Lung (tissue), 11 donors: ENCODE measurements at regions not wholly inside any gene's neighbourhood (a gene's known extent, or its start where the extent isn't known, plus 50 kb on each side); places are given as distances from the start of the nearest gene placed in this dataset.

ENCODE experiments used
- ATAC-seq: fragments of 200-7000 bp; cut with Tn5 transposase; one replicate; pipeline ENCODE4 v1.9.1; 2020; ENCODE audit warnings: moderate number of reproducible peaks; ENCODE audit not compliant: insufficient read depth, low FRiP score
- DNase-seq, 3 donors: peaks; one replicate each; pipeline ENCODE4 v3.0.0-alpha.2; 2013 to 2017
- H3K27ac ChIP-seq, 2 donors: one replicate each; pipeline ENCODE4 v1.5.1; 2013; ENCODE audit warnings: mild to moderate bottlenecking in 2 of 2, moderate library complexity in 2 of 2, control low read depth in 1 of 2, inconsistent platforms in 1 of 2, low read depth in 1 of 2, low read length in 1 of 2
- H3K27me3 ChIP-seq, 3 donors: one replicate each; pipeline ENCODE4 v1.5.1; 2013; ENCODE audit warnings: low read length in 2 of 3; ENCODE audit not compliant: control insufficient read depth in 3 of 3, insufficient read depth in 3 of 3
- H3K36me3 ChIP-seq, 4 donors: one replicate each; pipeline ENCODE4 v1.5.1; 2013; ENCODE audit warnings: low read length in 4 of 4, mild to moderate bottlenecking in 1 of 4, moderate library complexity in 1 of 4; ENCODE audit not compliant: control insufficient read depth in 4 of 4, insufficient read depth in 4 of 4
- H3K4me1 ChIP-seq, 5 donors: one replicate each; pipeline ENCODE4 v1.5.1; 2013; ENCODE audit warnings: low read length in 5 of 5, mild to moderate bottlenecking in 2 of 5, moderate library complexity in 1 of 5; ENCODE audit not compliant: control insufficient read depth in 5 of 5, insufficient read depth in 5 of 5
- H3K4me3 ChIP-seq: one replicate; pipeline ENCODE4 v1.5.1; 2013; ENCODE audit warnings: mild to moderate bottlenecking, control low read depth, moderate library complexity
- H3K9ac ChIP-seq, 2 donors: one replicate each; pipeline ENCODE4 v1.5.1; 2013; ENCODE audit warnings: low read length in 2 of 2, control low read depth in 1 of 2; ENCODE audit not compliant: insufficient read depth in 1 of 2
- H3K9me3 ChIP-seq, 4 donors: one replicate each; pipeline ENCODE4 v1.5.1; 2013; ENCODE audit warnings: low read length in 3 of 4, mild to moderate bottlenecking in 1 of 4, moderate library complexity in 1 of 4; ENCODE audit not compliant: control insufficient read depth in 4 of 4, insufficient read depth in 3 of 4
- WGBS, 2 donors: extraction: QIAGEN DNeasy Blood & Tissue Kit; methylation state at CpG; one replicate each; pipeline ENCODE4 v1.1.7; 2013; 5-methylcytosine and 5-hydroxymethylcytosine counted together
- TF ChIP-seq, protein P1 (sequence below): IDR thresholded peaks from 2 replicates; pipeline ENCODE4 v1.5.1; 2012; ENCODE audit warnings: mild to moderate bottlenecking; ENCODE audit errors: control extremely low read depth, extremely low read depth
- donor health status: control.
- donor health status: control.
- donor health status: Bipolar disorder and iron deficiency.
- donor health status: healthy.
- donor health status: DM: yes; HTN: yes; CAD: no.

DNA sequence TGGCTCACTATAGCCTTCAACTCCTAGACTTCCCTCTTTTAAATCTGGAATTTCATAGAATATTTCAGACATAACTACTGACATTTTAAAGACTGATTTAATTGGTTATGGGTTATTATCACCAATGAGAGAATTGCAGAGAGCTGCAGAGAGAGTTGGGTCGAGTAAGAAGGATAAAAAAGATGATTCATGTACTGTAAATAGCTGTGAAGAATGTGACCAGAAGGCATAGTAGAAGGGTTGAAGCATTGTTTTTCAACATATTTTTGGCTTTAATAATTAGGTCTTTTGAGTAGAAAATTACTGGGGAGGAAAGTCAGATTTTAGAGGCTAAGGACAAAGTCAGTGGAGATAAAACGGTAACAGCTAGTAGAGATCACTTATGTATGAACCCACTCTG is 503.2 kb upstream of the SLC8A1 start:
- Histone ChIP-seq H3K27me3 (no peaks in the 10 kb centered on the region), H3K4me3 (no peak overlapping the region), H3K4me1 (no peaks in the 10 kb centered on the region), H3K36me3 (no peaks in the 10 kb centered on the region), H3K27ac (no peak overlapping the region), H3K9ac (no peak overlapping the region), H3K9me3 (no peaks in the 10 kb centered on the region)
- 78 to 84% methylated on average over 2 of the region's 2 CpGs for WGBS, 2 donors
- TF ChIP-seq, protein P1, sequence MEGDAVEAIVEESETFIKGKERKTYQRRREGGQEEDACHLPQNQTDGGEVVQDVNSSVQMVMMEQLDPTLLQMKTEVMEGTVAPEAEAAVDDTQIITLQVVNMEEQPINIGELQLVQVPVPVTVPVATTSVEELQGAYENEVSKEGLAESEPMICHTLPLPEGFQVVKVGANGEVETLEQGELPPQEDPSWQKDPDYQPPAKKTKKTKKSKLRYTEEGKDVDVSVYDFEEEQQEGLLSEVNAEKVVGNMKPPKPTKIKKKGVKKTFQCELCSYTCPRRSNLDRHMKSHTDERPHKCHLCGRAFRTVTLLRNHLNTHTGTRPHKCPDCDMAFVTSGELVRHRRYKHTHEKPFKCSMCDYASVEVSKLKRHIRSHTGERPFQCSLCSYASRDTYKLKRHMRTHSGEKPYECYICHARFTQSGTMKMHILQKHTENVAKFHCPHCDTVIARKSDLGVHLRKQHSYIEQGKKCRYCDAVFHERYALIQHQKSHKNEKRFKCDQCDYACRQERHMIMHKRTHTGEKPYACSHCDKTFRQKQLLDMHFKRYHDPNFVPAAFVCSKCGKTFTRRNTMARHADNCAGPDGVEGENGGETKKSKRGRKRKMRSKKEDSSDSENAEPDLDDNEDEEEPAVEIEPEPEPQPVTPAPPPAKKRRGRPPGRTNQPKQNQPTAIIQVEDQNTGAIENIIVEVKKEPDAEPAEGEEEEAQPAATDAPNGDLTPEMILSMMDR: no peak
- ATAC-seq (no peak), DNase-seq (no peak)

DNA sequence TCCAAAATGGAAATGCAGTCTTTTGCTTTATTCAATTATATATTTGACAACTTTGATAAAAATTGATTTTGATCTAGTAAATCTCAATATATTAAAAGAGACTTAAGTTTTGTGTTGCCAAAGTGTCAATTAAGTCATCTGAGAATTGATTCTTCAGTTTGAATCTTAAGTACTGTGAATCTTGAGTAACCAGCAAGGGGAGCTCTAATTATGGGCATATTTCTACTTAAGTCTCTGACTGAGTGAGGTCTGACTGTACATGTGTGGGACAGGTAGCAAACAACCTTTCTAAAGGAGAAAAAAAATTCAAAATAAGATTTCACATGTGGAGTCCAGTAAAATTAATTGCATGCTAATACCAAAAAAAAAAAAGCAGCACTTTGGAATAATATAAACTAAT is 503.7 kb upstream of the SLC8A1 start:
- no peak overlapping the region for H3K9ac ChIP-seq
- TF ChIP-seq, protein P1: no peak
- DNase-seq: peak in 1 of 3 donors; percentile 3
- no peaks in the 10 kb centered on the region for H3K9me3 ChIP-seq
- H3K27me3 ChIP-seq: no peaks in the 10 kb centered on the region
- H3K4me3 ChIP-seq: no peak overlapping the region
- H3K4me1 ChIP-seq: no peaks in the 10 kb centered on the region
- no peak for ATAC-seq
- no peaks in the 10 kb centered on the region for H3K36me3 ChIP-seq
- no peak overlapping the region for H3K27ac ChIP-seq

GRCh38 chr2:40957508-40957907 is 505.6 kb upstream of the SLC8A1 start:
- TF ChIP-seq, protein P1: no peak
- no peak overlapping the region for H3K27ac ChIP-seq
- no peak overlapping the region for H3K4me3 ChIP-seq
- no peaks in the 10 kb centered on the region for H3K9me3 ChIP-seq
- DNase-seq: no peak
- H3K9ac ChIP-seq: no peak overlapping the region
- peak; percentile 72 for ATAC-seq
- 41 to 57% methylated on average over 9 of the region's 9 CpGs for WGBS, 2 donors
- no peaks in the 10 kb centered on the region for H3K4me1 ChIP-seq
- H3K27me3 ChIP-seq: no peaks in the 10 kb centered on the region
- H3K36me3 ChIP-seq: no peaks in the 10 kb centered on the region

- 33 to 50% methylated on average over 5 of the region's 5 CpGs for WGBS, 2 donors
- no peak overlapping the region for H3K9ac ChIP-seq
- no peaks in the 10 kb centered on the region for H3K27me3 ChIP-seq
- no peak overlapping the region for H3K4me3 ChIP-seq
- no peak overlapping the region for H3K27ac ChIP-seq
- H3K36me3 ChIP-seq: no peaks in the 10 kb centered on the region
- peak in 2 of 3 donors; percentile 3 to 9 for DNase-seq
- TF ChIP-seq, protein P1: no peak
- no peak for ATAC-seq
- no peaks in the 10 kb centered on the region for H3K4me1 ChIP-seq
- no peaks in the 10 kb centered on the region for H3K9me3 ChIP-seq
Measured at GRCh38 chr2:40962026-40962425, 510.1 kb upstream of the SLC8A1 start.
